IMR-90 (cell line): ENCODE measurements at regions not wholly inside any gene's neighbourhood (a gene's known extent, or its start where the extent isn't known, plus 50 kb on each side); places are given as distances from the start of the nearest gene placed in this dataset.

Experiments
- ATAC-seq: fragments of 200-7000 bp; cut with Tn5 transposase; 2 replicates; pipeline ENCODE4 v1.9.1; 2020; ENCODE audit warnings: low read depth, mild to moderate bottlenecking, moderate library complexity
- BruUV-seq: library from RNA; stranded (reverse); fragments of 400-500 nt; replicated peaks from 2 replicates; lab custom pipeline; 2021; lab: Mats Ljungman, UMichigan
- CTCF ChIA-PET: fragments of 300-600 bp; formaldehyde crosslinking; extraction: SDS; loops from one replicate; lab custom pipeline; 2021; ENCODE audit warnings: antibody characterized with exemption; lab: Yijun Ruan, JAX
- POLR2A ChIA-PET: fragments of 300-600 bp; sonication (Branson Sonifier 250); formaldehyde crosslinking; loops from one replicate; lab custom pipeline; 2022; ENCODE audit warnings: antibody characterized with exemption; ENCODE audit not compliant: unreplicated experiment; lab: Charles Lee
- DNase-seq: peaks from one replicate; pipeline ENCODE4 v3.0.0; 2013
- H2AFZ ChIP-seq: replicated peaks from 2 replicates; pipeline ENCODE3; 2013; ENCODE audit warnings: low read length, mild to moderate bottlenecking; ENCODE audit not compliant: poor library complexity
- H2AK5ac ChIP-seq: 2 replicates; pipeline ENCODE4 v1.6.1; 2013; ENCODE audit warnings: low read depth, low read length, inconsistent platforms
- H2AK9ac ChIP-seq: replicated peaks from 2 replicates; pipeline ENCODE3; 2013; ENCODE audit warnings: mild to moderate bottlenecking, low read depth, low read length, moderate library complexity; ENCODE audit not compliant: poor library complexity
- H2BK120ac ChIP-seq: 2 replicates; pipeline ENCODE4 v1.6.1; 2013; ENCODE audit warnings: low read depth, low read length, inconsistent platforms
- H2BK15ac ChIP-seq: 3 replicates; pipeline ENCODE4 v1.6.1; 2013; ENCODE audit warnings: low read depth, low read length, inconsistent platforms
- H2BK20ac ChIP-seq: 2 replicates; pipeline ENCODE4 v1.6.1; 2013; ENCODE audit warnings: low read depth, mild to moderate bottlenecking, inconsistent platforms, low read length, moderate library complexity
- H2BK5ac ChIP-seq: 2 replicates; pipeline ENCODE4 v1.6.1; 2013; ENCODE audit warnings: mild to moderate bottlenecking, low read depth, low read length, inconsistent platforms; ENCODE audit not compliant: poor library complexity, severe bottlenecking
- H3K14ac ChIP-seq: replicated peaks from 2 replicates; pipeline ENCODE4 v1.6.1; 2013; ENCODE audit warnings: low read depth, low read length, inconsistent platforms
- H3K18ac ChIP-seq: 2 replicates; pipeline ENCODE4 v1.6.1; 2013; ENCODE audit warnings: low read depth, low read length, control low read depth
- H3K23ac ChIP-seq: 2 replicates; pipeline ENCODE4 v1.6.1; 2013; ENCODE audit warnings: low read depth, low read length, inconsistent platforms
- H3K27ac ChIP-seq: 2 replicates; pipeline ENCODE4 v1.5.1; 2013; ENCODE audit warnings: mild to moderate bottlenecking, control low read depth, low read length; ENCODE audit not compliant: insufficient read depth
- H3K27me3 ChIP-seq: 2 replicates; pipeline ENCODE4 v1.6.1; 2013; ENCODE audit warnings: low read length; ENCODE audit not compliant: control insufficient read depth, insufficient read depth
- H3K36me3 ChIP-seq: 2 replicates; pipeline ENCODE4 v1.6.1; 2013; ENCODE audit warnings: low read length, mixed read lengths; ENCODE audit not compliant: control insufficient read depth, insufficient read depth
- H3K4ac ChIP-seq: 2 replicates; pipeline ENCODE4 v1.6.1; 2013; ENCODE audit warnings: low read depth, low read length, inconsistent platforms
- H3K4me1 ChIP-seq: 2 replicates; pipeline ENCODE4 v1.6.1; 2013; ENCODE audit warnings: low read length, mixed read lengths; ENCODE audit not compliant: control insufficient read depth, insufficient read depth
- H3K4me2 ChIP-seq: 2 replicates; pipeline ENCODE4 v1.6.1; 2013; ENCODE audit warnings: low read depth, mild to moderate bottlenecking, control low read depth, low read length, moderate library complexity
- H3K4me3 ChIP-seq: 2 replicates; pipeline ENCODE4 v1.5.1; 2013; ENCODE audit warnings: low read depth, mild to moderate bottlenecking, control low read depth, low read length, moderate library complexity; ENCODE audit not compliant: insufficient read depth
- H3K56ac ChIP-seq: 2 replicates; pipeline ENCODE4 v1.6.1; 2013; ENCODE audit warnings: low read length, inconsistent platforms; ENCODE audit not compliant: insufficient read depth; ENCODE audit errors: extremely low read depth
- H3K79me1 ChIP-seq, 2 experiments: 2 replicates each; pipeline ENCODE4 v1.6.1; 2013; ENCODE audit warnings: low read length in 2 of 2, inconsistent platforms in 1 of 2, low read depth in 1 of 2
- H3K9ac ChIP-seq: 2 replicates; pipeline ENCODE4 v1.6.1; 2013; ENCODE audit warnings: low read depth, low read length, control low read depth
- H3K9me1 ChIP-seq: 2 replicates; pipeline ENCODE4 v1.6.1; 2013; ENCODE audit warnings: low read length, inconsistent platforms; ENCODE audit not compliant: insufficient read depth
- H3K9me3 ChIP-seq: 2 replicates; pipeline ENCODE4 v1.6.1; 2013; ENCODE audit warnings: low read length; ENCODE audit not compliant: control insufficient read depth, insufficient read depth
- H4K20me1 ChIP-seq: 2 replicates; pipeline ENCODE4 v1.6.1; 2013; ENCODE audit warnings: low read length, inconsistent platforms; ENCODE audit not compliant: insufficient read depth
- H4K5ac ChIP-seq: 2 replicates; pipeline ENCODE4 v1.6.1; 2013; ENCODE audit warnings: mild to moderate bottlenecking, low read depth, low read length, control low read depth
- H4K8ac ChIP-seq, 2 experiments: 2 replicates each; pipeline ENCODE4 v1.6.1; 2013; ENCODE audit warnings: low read depth in 2 of 2, low read length in 2 of 2, control low read depth in 1 of 2, inconsistent platforms in 1 of 2
- H4K91ac ChIP-seq: 2 replicates; pipeline ENCODE4 v1.6.1; 2013; ENCODE audit warnings: low read depth, low read length, inconsistent platforms; ENCODE audit not compliant: insufficient read depth
- CEBPB ChIP-seq: IDR thresholded peaks from 2 replicates; pipeline ENCODE4 v1.6.1; 2012; ENCODE audit warnings: low read depth, low read length, improper control_type of control experiment
- CHD1 ChIP-seq: IDR thresholded peaks from 2 replicates; pipeline ENCODE4 v1.6.1; 2012; ENCODE audit warnings: low read depth, low read length, improper control_type of control experiment
- FOS ChIP-seq: fragments of 150-350 bp; IDR thresholded peaks from 2 replicates; pipeline ENCODE4 v1.6.1; 2016; ENCODE audit warnings: low read depth, low read length
- MAFK ChIP-seq: IDR thresholded peaks from 2 replicates; pipeline ENCODE4 v1.6.1; 2012; ENCODE audit warnings: low read depth, low read length, improper control_type of control experiment
- NFE2L2 ChIP-seq: fragments of 150-350 bp; IDR thresholded peaks from 2 replicates; pipeline ENCODE4 v1.6.1; 2016; ENCODE audit warnings: low read depth, mild to moderate bottlenecking, low read length
- POLR2A ChIP-seq: IDR thresholded peaks from 2 replicates; pipeline ENCODE4 v1.6.1; 2012; ENCODE audit warnings: mild to moderate bottlenecking, low read depth, low read length
- RAD21 ChIP-seq: IDR thresholded peaks from 2 replicates; pipeline ENCODE4 v1.6.1; 2012; ENCODE audit warnings: low read length, improper control_type of control experiment
- RFX5 ChIP-seq: IDR thresholded peaks from 2 replicates; pipeline ENCODE4 v1.8.0; 2012; ENCODE audit warnings: low read depth, mild to moderate bottlenecking, low read length, moderate library complexity
- SMC3 ChIP-seq: fragments of 150-350 bp; IDR thresholded peaks from 2 replicates; pipeline ENCODE4 v1.6.1; 2016; ENCODE audit warnings: low read depth, mild to moderate bottlenecking, antibody characterized with exemption, low read length, moderate library complexity
- WGBS, 2 experiments: methylation state at CpG; one replicate each; pipeline versions ENCODE4 v1.1.5 to v1.1.7; 2013; ENCODE audit warnings: missing lambda C conversion rate in 2 of 2; ENCODE audit not compliant: insufficient read length in 1 of 2; ENCODE audit errors: extremely low coverage in 2 of 2; 5-methylcytosine and 5-hydroxymethylcytosine counted together
- dilution Hi-C: fragments of 300-500 bp; cut with HindIII; formaldehyde crosslinking; loops from one replicate; pipeline ENCODE4 v1.14.3; 2018; ENCODE audit warnings: low sequenced_read_pairs; ENCODE audit not compliant: unreplicated experiment
- in situ Hi-C: fragments of 300-500 bp; cut with MboI; formaldehyde crosslinking; loops from 3 replicates; pipeline ENCODE4 v1.14.3; 2019; ENCODE audit warnings: low sequenced_read_pairs, inconsistent platforms, mixed read lengths
- intact Hi-C: fragments of 100-400 bp; cut with micrococcal nuclease; formaldehyde crosslinking; loops from 2 replicates; pipeline ENCODE4 v1.10.0; 2022
- TF ChIP-seq, protein P1 (sequence below): fragments of 150-350 bp; IDR thresholded peaks from 2 replicates; pipeline ENCODE4 v1.6.1; 2016; ENCODE audit warnings: low read depth, mild to moderate bottlenecking, low read length, moderate library complexity, borderline replicate concordance
- TF ChIP-seq, protein P2 (sequence below): fragments of 150-350 bp; IDR thresholded peaks from 2 replicates; pipeline ENCODE4 v1.6.1; 2017; ENCODE audit warnings: mild to moderate bottlenecking, antibody characterized with exemption, low read length, low read depth

DNA sequence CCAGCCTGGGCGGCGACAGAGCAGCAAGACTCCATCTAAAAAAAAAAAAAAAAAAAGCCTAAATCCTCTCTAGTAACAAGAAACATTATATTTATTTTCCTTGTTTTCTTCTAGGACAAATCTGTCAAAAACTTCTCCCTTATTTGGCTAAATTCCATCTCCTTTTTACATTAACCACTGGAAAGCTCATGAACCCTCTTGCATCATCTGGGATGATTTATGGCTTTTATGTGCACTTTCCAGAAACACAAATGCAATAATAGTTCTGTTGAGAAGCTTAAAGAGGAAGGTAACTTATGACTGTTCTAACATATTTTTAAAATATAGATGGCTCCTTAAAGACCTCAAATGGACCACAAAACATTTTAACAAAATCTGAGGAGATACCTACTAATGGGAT, 526.1 kb upstream of the SPTLC3 start:
- no TSS peak for BruUV-seq
- Histone ChIP-seq H3K4me1 (no peaks in the 10 kb centered on the region), H3K4me2 (no peak overlapping the region), H3K9ac (no peak overlapping the region), H3K14ac (no peak overlapping the region), H4K8ac (no peak overlapping the region), H4K20me1 (no peaks in the 10 kb centered on the region), H2BK5ac (no peak overlapping the region), H2AK9ac (no peak overlapping the region), H3K36me3 (no peaks in the 10 kb centered on the region), H4K5ac (no peak overlapping the region), H3K18ac (no peak overlapping the region), H3K27me3 (no peaks in the 10 kb centered on the region), H2BK15ac (no peak overlapping the region), H3K4ac (no peak overlapping the region), H3K23ac (no peak overlapping the region), H2BK20ac (no peak overlapping the region), H2BK120ac (no peak overlapping the region), H3K9me1 (no peaks in the 10 kb centered on the region), H3K27ac (no peak overlapping the region), H4K91ac (no peak overlapping the region), H3K79me1 (no peaks in the 10 kb centered on the region), H3K56ac (no peak overlapping the region), H2AK5ac (no peak overlapping the region), H3K9me3 (peaks cover 9% of the 10 kb centered on the region), H2AFZ (no peak overlapping the region), H3K4me3 (no peak overlapping the region)
- no peak for TF ChIP-seq RFX5
- TF ChIP-seq, protein P1, sequence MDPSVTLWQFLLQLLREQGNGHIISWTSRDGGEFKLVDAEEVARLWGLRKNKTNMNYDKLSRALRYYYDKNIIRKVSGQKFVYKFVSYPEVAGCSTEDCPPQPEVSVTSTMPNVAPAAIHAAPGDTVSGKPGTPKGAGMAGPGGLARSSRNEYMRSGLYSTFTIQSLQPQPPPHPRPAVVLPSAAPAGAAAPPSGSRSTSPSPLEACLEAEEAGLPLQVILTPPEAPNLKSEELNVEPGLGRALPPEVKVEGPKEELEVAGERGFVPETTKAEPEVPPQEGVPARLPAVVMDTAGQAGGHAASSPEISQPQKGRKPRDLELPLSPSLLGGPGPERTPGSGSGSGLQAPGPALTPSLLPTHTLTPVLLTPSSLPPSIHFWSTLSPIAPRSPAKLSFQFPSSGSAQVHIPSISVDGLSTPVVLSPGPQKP: no peak
- no peak for TF ChIP-seq POLR2A
- no peak for TF ChIP-seq NFE2L2
- no peak for TF ChIP-seq MAFK
- TF ChIP-seq RAD21: no peak
- TF ChIP-seq, protein P2, sequence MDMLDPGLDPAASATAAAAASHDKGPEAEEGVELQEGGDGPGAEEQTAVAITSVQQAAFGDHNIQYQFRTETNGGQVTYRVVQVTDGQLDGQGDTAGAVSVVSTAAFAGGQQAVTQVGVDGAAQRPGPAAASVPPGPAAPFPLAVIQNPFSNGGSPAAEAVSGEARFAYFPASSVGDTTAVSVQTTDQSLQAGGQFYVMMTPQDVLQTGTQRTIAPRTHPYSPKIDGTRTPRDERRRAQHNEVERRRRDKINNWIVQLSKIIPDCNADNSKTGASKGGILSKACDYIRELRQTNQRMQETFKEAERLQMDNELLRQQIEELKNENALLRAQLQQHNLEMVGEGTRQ: no peak
- TF ChIP-seq FOS: no peak
- no peak for TF ChIP-seq CHD1
- TF ChIP-seq CEBPB: no peak
- TF ChIP-seq SMC3: no peak
- ATAC-seq: no peak
- ChIA-PET POLR2A (no interaction called here), CTCF (no interaction called here)
- DNase-seq: no peak
- WGBS, 2 experiments: no CpG with 5 or more reads among the region's 2 CpGs
- dilution Hi-C loops (no loop called here), in situ Hi-C loops (no loop called here), intact Hi-C loops (no loop called here)
